ENCODE measurements at regions not wholly inside any gene's neighbourhood (a gene's known extent, or its start where the extent isn't known, plus 50 kb on each side); places are given as distances from the start of the nearest gene placed in this dataset.

DNA sequence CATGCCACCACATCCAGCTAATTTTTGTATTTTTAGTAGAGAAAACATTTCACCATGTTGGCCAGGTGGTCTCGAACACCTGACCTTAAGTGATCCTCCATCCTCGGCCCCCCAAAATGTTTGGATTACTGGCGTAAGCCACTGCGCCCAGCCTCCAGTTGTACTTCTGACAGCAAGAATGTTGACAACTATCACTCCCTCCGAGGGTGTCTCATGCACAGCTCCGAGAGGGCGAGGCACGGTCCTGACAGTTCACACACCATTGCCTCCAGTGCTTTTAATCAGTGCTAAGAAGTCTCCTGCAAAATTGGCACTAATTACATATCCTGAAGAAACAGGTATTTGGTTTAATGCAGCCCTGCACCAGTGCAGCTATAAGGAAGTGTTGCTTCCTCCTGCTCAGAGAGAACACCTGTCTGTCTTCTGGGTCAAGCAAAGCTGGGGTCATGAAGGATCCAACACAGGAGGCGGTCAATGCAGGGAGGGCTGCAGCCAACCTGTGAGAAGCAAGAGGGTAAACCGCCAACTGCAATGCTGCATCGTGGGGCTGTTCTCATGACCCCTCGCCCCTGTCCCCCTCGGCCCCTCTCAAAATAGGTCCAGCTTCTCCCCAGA, 184.0 kb downstream of the MED10 start:
- DNase-seq, result no peak

DNA sequence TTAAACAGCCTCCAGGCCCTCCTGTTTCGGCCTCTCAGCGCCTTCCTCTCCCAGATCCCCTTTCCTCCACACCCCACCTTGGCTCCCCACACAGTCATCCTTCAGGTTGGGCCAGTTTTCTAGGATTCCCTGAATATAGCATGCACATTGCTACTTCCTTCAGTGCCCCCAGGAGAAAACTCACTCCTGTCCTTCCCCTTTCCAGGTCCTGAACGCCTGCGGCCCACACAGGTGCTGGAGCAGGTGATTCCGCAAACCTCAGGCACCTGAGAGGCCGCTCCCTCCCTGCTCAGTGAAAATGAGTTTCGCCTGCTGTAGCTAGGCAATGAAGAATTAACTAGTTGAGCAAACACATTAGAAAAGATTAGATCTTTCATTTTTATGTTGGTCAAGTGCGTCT, 185.0 kb downstream of the MED10 start:
- DNase-seq, result no peak

DNA sequence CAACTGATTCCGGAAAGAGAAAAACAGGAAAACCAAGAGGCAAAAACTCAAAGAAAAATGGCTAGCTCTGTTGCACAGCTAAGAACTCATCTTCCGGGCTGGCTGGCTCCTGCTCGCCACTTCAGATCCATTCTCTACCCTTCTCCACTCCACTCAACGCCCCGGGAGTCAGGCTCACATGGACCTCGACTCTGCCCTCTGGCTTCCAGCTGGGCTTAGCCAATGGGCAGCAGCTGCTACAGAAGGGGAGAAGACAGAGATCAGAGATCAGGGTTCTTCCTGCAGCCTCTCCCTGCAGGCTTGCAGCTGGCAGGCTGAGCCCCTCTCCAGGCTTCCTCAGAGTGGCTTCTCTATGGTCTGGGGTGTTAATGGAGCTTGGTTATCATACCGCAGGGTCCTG, 187.5 kb downstream of the MED10 start:
- no peak for DNase-seq

DNA sequence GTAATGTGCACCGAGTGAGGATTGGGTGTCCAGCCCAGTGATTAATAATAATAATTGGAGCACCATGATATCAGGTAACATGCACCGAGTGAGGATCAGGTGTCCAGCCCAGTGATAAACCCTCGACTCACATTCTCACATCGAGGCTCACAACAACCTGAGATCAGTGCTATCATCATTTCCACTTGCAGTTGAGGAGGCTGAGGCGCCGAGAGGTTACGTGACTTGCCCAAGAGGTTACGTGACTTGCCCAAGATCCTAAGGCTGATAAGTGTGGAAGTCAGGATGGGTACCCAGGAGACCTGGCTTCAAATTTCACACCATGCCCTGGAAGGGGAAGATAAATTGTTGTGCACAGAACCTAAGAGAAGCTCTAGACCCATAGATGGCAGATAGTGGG, 189.4 kb downstream of the MED10 start:
- DNase-seq, result no peak

DNA sequence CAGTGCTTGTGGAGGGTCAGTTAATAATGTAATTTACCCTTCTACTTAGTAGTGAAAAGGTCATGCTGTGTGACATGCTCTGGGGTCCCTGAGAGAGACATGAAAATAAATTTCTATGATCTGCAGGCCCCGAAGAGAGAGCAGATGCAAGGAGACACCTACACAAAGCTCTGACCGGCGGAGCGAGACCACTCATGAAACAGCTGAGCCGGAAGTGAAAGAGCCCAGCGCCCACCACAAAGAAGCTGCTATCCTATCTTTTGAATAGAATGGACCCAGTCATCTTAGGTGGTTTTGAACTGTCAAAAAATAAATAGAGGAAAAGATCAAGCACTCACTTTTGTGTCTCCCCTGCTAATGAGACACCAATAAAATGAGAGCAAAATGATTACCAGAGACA, 190.0 kb downstream of the MED10 start:
- no peak for DNase-seq

DNA sequence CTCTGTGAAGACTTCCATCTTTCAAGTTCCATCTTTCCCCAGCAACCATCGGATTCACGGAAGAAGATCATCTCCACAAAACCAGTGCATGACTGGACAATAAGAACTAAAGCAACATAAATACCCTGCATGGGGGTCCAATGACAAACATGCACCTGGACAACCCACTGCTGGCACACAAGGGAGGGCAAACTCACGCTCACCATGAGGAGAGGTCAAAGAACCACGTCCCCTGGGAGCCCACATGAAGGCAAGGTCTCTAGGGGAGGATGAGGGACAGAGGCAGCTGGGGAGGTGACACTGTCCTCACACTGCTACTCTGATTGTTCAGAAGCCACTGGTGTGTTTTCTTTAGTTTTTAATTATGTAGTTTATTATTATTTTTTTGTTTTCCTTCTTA, 190.8 kb downstream of the MED10 start:
- no peak for DNase-seq

DNA sequence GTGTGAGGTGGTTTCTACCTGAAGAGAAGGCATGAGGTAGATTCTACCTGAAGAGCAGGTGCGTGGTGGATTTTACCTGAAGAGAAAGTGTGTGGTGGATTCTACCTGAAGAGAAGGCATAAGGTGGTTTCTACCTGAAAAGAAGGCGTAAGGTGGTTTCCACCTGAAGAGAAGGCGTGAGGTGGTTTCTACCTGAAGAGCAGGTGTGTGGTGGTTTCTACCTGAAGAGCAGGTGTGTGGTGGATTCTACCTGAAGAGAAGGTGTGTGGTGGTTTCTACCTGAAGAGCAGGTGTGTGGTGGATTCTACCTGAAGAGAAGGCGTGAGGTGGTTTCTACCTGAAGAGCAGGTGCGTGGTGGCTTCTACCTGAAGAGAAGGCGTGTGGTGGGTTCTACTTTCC, 192.8 kb downstream of the MED10 start:
- no peak for DNase-seq

DNA sequence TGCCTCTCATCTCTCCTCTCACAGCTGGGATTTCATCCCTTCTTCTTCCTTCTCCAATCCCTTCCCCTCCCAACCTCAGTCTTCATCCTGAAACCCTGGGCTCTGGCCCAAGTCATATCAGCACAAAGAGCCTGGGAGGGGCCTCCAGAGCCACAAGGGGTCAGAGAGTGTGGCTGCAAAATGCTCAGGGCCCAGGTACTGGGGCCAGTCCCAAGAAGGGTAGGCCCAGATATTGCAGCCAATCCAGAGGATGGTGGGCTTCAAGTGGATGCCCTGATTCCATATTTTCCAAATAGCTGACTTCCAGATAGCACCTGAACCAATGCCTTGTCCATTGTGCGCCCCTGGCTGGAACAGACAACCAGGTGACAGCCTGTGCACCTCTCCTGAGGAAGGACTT, 193.9 kb downstream of the MED10 start:
- DNase-seq, result no peak

DNA sequence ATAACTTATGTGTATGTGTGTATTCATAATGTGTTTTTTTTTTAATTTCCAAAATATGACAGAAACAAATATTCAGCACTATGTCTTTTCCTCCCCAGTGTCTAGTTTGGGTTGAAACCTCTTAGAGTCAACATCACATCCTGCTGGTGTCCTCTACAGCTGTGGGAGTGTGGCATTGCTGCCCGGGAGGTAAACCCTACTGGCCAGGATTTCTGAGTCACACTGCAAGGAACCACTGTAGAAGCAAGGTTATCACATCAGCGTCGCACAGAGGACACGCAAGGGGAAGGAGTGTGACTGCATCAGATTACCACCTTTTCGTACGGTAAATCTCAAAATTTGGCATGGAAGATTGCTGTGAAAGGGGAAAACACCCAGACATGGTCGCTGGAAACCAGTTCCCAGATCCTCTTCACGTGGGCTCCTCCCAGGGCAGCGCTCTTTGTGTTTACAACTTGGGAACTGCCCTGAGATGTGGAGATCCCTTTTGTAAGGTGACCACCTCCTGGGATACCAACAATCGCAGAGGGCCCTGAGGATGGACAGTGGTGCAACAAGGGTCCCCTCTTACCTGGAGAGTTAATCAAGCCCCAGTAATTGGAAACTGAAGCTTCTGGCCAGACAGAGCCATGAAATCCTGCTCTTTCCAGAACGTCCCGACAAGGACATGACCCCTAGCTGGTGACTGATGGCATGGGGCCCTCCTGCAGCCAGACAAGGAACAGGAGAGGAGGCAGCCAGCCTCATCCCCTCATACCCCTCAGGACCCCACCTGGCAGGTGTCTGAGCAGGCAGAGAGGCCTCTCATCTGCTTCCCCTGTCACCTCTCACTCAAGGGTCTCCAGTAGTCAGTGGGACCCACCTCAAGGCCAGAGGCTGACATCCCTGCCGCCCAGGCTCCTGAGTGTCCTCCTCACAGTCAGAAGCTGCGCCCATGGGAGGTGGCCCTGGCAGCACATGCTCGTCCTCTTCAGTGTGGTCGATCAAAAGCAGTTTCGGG, 194.7 kb downstream of the MED10 start:
- DNase-seq, result no peak

DNA sequence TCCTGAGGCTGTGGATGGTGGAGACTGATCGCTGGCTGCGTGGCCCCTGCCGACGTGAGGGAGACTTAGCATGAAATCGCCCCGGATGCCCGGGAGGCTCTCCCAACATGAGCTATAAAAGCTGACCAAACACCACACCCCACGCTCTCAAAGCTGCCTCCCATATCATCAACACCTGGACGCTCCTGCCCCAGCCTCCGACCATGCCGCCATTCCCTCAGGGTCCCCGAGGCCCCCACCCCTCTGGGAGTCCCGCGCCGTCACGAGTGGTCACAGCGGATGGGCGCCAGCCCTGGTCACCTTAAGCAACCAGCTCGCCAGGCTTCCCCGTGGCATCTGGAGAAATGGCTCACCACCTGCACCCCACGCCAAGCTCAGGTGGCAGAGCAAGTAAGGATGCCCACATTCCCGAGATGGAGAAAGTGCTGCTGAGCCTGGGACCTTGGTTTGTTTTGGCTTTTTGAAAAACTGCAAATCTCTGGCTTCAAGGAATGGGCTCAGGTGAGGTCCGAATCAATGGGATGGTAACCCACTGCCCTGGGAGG, 196.0 kb downstream of the MED10 start:
- DNase-seq, result no peak

DNA sequence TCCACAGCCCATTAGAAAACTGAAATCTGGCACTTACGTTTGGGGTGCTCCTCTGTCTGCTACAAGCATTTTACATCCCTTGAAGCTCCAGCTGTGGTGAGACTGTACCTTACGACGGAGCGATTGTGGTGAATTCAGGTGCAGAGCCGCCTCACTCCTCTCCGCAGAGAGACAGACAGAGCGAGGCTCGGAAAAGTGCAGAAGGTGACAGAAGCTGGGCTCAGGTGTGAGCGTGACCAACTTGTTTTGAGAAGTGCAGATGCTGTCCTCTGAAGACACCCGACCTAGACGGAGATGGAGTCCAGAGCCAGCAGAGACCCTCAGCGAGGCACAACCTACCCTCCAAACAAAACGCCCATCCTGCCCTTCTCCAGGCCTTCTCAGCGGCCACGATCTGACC, 196.5 kb downstream of the MED10 start:
- DNase-seq, result no peak

DNA sequence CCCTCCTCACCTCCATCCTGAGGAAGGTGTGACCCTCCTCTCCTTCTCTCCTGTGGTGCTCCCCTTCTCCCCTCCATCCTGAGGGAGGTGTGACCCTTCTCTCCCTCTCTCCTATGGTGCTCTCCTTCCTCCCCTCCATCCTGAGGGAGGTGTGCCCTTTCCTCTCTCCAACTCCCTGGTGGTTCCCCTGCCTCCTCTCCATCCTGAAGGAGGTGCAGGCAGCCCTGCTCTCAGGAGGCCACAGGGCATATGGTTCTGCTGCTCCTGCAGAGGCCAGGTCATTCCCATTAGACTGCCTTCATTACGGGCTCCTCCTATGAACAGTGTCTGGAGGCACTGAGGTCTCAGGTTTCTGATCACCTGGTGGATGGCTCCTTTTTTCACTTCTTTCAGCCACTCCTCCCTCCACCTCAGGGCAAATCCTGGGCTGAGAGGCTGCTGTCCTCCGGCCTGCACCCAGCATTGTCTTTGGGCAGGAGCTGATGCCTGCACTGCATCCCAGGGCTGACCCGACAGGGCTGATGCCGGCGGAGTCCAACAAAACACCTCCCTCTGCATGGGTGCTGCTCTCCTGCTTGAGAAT, 197.1 kb downstream of the MED10 start:
- DNase-seq, result no peak

DNA sequence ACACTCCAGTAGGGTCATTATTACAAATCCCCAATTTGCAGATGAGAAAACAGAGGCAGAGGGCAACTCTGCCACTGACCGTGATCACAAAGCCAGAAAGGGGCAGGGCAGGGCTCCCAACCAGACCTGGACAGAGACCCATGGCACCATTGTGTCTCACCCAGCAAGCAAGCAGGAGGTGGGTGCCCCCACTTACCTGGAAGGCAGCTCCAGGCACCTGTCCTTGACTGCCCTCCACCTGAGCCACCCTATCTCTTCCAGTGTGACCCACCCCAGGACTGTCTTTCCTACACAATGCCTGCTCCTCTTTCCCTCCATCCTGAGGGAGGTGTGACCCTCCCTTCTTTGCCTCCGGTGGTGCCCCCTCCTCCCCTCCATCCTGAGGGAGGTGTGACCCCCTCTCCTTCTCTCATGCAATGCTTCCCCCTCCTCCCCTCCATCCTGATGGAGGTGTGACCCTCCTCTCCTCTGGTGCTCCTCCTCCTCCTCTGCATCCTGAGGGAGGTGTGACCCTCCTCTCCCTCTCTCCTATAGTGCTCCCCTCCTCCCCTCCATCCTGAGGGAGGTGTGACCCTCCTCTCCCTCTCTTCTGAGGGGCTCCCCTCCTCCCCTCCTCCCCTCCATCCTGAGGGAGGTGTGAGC, 198.0 kb downstream of the MED10 start:
- no peak for DNase-seq

DNA sequence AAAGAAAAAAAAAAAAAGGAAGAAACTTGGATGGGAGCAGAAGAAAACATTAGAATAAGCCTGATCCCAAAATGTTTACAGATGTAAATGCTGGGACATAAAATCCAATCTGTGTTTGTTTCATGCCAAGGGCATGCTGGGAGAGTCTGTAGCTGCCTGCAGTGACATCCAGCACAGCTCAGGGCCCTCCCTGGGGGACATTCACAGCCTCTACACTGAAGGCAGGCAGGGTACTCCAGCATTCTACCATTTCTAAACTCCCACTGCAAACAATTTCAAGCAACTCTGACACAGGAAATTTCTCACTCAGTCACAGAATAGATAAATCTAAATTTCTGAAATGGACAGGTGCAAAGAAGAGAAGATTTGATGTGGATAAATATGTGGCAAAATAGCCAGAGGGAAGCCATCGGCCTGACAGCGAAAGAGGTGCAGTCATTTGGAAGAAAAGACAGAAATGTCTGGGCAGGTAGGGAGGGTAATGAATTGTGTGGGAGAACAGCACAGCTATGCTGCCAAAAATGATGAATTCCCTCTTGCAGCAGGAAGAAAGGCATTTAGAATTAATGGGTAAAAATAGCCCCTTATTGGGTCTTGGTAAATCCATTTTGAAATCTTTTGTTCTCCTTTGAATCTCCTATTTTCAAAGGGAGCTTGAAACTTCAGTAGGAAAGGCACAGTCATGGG, 199.4 kb downstream of the MED10 start:
- no peak for DNase-seq

DNA sequence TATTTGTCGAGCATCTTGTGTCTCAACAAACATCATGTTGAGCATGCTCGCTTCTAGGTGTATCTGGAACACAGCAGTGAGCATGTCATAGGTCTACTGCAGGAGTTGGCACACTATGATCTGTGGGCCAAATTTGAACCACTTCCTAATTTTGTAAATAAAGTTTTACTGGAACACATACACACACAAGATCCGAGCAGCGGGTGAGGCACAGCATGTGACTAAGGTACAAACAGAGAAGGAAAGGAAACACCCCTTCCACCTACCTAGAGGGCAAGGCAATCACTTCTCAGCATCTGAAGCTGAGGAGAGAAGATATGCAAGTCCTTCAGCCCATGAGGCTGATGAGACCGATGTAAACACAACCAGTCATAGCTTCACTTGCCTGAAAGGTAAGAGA, 200.4 kb downstream of the MED10 start:
- no peak for DNase-seq

DNA sequence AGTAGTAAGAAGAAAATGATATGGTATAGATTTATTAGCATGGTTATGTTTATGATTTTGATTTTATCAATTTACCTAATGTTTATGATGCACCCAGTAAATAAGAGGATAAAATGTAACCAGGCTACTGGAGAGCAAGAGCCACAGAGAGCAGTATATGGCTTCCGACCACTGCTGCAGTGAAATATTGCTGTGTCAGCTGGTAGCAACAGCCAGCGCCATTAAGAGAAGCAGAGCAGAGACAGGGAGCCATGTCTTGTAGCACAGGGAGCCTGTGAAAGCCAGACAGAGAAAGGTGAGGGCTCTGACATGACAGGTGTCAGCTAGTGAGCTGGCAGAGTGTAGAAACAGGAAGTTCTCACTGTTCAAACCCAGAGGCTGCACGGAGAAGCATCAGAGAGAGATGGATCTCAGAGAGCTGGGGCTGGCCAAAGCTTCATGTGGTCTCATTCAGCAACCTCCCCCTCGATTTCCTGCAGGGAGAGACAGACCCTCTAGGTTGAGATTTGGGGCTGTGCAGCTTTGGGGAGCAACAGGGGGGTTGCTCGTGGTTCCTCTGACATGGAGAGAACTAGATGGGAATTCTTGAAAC, 202.1 kb downstream of the MED10 start:
- DNase-seq, result no peak

DNA sequence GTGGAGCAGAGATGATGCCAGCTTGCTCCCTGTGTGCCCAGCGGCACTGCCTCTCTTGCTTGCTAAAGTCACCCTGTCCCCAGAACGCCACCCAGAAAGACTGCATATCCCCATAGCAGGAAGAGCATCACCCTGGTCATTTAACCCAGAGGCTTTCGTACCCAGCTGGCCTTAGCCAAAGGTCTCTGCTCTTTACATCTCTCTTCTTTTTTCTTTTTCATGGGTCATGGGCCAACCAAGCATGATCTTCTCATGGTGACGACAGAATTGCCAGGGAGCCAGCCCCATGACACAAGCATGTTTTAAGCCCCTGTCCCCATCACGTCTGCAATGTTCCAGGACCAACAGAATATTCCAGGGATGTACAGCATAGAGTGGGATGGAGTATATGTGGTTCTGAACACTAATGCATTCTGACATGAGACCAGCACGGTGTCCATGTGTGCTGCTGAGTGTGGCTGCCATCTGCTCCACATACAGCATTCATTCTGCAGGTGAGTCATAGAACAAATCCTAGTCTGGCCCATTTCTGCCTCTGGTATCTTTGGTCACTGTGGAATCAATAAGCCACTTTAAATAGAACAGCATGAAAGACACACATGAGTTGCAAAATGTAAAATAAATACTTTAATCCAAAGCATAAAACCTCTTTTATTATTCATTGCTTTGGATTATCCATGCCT, 203.0 kb downstream of the MED10 start:
- DNase-seq, result no peak

DNA sequence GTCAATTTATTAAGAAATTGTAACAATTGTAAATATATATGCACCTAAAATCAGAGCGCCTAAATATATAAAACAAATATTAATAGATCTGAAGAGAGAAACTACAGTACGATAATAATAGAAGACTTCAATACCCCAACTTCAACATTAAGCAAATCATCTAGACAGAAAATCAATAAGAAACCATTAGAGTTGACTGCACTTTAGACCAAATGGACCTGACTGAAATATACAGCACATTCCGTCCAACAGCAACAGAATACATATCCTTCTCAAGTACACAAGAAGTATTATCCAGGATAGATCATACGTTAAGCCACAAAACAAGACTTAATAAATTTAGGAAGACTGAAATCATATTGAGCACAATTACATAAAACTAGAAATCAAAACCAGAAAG, 208.7 kb downstream of the MED10 start:
- no peak for DNase-seq

DNA sequence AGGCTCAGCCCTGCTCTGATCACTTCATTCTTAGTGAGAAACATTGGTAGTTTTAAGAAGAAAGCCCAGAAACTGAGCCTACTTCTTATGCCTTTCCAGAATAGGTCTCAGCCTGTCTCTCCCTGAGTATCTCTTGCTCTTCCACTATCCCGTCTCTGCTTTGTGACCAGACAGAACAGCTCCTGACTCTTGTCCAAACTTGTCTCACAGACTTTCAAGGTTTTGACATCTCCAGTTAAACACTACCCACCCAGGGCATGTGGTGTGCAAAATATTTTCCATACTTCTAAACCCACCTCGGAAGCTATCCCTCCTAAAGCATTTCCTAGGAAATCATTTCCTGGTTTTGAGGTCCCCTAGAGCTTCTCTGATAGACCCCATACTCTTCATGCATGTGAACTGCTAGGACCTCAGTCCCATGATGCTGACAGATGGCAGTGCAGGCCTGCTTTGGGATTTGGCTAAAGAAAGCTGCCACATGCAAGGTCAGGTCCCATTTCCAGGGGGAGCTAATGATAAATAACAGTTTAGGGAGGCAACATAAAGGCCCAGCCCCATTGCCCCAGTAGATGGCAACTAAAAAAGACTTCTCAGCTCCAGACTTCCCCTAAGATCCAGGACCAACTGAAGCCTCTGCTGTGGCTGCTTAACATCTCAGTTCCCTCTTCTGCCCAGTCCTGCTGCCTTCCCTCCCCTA, 211.5 kb downstream of the MED10 start:
- DNase-seq, result no peak

DNA sequence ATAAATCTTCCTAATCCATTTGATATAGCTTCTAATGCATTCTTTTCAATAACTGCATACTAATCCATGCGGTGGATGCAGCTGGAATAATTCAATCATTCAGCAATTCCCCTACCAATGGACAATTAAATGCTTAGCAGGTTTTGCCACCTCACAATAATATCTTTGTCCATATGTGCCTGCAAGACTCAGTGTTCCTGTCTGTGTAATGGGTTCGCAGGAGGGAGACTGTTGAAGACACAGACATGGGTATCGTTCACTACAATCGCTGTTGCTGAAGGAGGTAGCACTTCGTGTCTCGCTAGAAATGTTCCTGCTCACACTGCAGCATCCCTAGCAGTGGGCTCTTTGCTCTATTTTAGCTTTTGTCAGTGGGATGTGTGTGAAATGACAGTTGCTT, 214.4 kb downstream of the MED10 start:
- DNase-seq, result no peak

DNA sequence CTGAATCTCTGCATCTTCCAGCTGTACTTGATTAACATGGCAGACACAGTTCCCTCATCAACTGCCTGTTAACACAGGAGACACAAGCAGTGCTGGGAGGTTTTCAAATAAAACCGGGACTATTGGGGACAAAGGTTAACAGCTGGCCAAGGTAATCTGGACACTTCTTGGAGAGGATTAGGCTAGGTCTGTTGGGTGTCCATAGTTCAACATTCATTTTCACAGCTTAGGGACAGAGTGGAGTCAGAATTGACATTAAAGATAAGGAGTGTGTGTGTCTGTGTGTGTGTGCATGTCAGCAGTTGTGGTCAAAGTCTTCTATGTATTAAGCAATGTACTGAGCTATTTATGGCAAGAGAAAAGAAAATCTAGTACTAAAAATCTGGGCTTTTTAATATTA, 216.2 kb downstream of the MED10 start:
- no peak for DNase-seq

Measured in CD4-positive, alpha-beta T cell treated with Interleukin-17A for 1 hour (primary cell).